Vagina (tissue), 2 donors: ENCODE measurements at regions not wholly inside any gene's neighbourhood (a gene's known extent, or its start where the extent isn't known, plus 50 kb on each side); places are given as distances from the start of the nearest gene placed in this dataset.

ENCODE experiments used
- CTCF ChIP-seq, 3 experiments: fragments of 450-650 bp in 2 of 3; fragments of 200-600 bp in 1 of 3; sonication (generic) in 1 of 3; IDR thresholded peaks; one replicate each; pipeline ENCODE4 v1.5.1; 2017 to 2019; ENCODE audit warnings: antibody characterized with exemption in 3 of 3, mild to moderate bottlenecking in 2 of 3, moderate library complexity in 2 of 3
- POLR2A ChIP-seq, 2 donors: fragments of 450-650 bp; IDR thresholded peaks; one replicate each; pipeline ENCODE4 v1.6.1; 2017; ENCODE audit warnings: antibody characterized with exemption in 2 of 2, mild to moderate bottlenecking in 2 of 2, moderate library complexity in 2 of 2
- POLR2AphosphoS5 ChIP-seq, 2 donors: sonication (generic); formaldehyde crosslinking; IDR thresholded peaks; one replicate each; pipeline ENCODE4 v1.9.0; 2017; ENCODE audit warnings: antibody characterized with exemption in 2 of 2, mild to moderate bottlenecking in 2 of 2, low read depth in 1 of 2; ENCODE audit not compliant: insufficient read depth in 1 of 2

- no peak for TF ChIP-seq CTCF (IDR thresholded peaks at IDR 0.05)
- no peak for TF ChIP-seq POLR2A (IDR thresholded peaks at IDR 0.05)
- no peak for TF ChIP-seq POLR2AphosphoS5 (IDR thresholded peaks at IDR 0.05; ENCODE audit: insufficient read depth in 1 of 2, low read depth in 1 of 2)
Observed at GRCh38 chr2:51368250-51368649, 336.3 kb upstream of the NRXN1 start.
